Endothelial cell (in vitro differentiated cells): ENCODE measurements at regions not wholly inside any gene's neighbourhood (a gene's known extent, or its start where the extent isn't known, plus 50 kb on each side); places are given as distances from the start of the nearest gene placed in this dataset.
"Not testable (repeated sequence)": the region's sequence is repeated elsewhere in the genome, so short reads cannot be mapped to it uniquely, and the experiment has no call there.

ENCODE experiments used
- DNase-seq: peaks from one replicate; pipeline ENCODE4 v3.0.0; 2021; ENCODE audit warnings: low spot score
- H3K27ac Mint-ChIP-seq: one replicate; pipeline ENCODE4 v1.8.0; 2021; ENCODE audit warnings: mixed read lengths, inconsistent platforms; ENCODE audit not compliant: unreplicated experiment
- H3K27me3 Mint-ChIP-seq: one replicate; pipeline ENCODE4 v1.8.0; 2021; ENCODE audit warnings: mild to moderate bottlenecking, moderate library complexity, mixed read lengths, inconsistent platforms; ENCODE audit not compliant: unreplicated experiment
- H3K36me3 Mint-ChIP-seq: one replicate; pipeline ENCODE4 v1.8.0; 2021; ENCODE audit warnings: mild to moderate bottlenecking, low read depth, mixed read lengths, inconsistent platforms; ENCODE audit not compliant: unreplicated experiment
- H3K4me1 Mint-ChIP-seq: one replicate; pipeline ENCODE4 v1.8.0; 2021; ENCODE audit warnings: mild to moderate bottlenecking, mixed read lengths, inconsistent platforms; ENCODE audit not compliant: unreplicated experiment
- H3K4me3 Mint-ChIP-seq: one replicate; pipeline ENCODE4 v1.8.0; 2021; ENCODE audit warnings: mild to moderate bottlenecking, mixed read lengths, inconsistent platforms; ENCODE audit not compliant: unreplicated experiment
- H3K9me3 Mint-ChIP-seq: one replicate; pipeline ENCODE4 v1.8.0; 2021; ENCODE audit warnings: mixed read lengths, inconsistent platforms; ENCODE audit not compliant: unreplicated experiment
- CTCF ChIP-seq: fragments of 200-600 bp; sonication (generic); IDR thresholded peaks from one replicate; pipeline ENCODE4 v1.5.0; 2021; ENCODE audit warnings: antibody characterized with exemption; ENCODE audit not compliant: unreplicated experiment

GRCh38 chr13:82477436-82477835, 1404.8 kb downstream of the SLITRK1 start:
- DNase-seq: no peak
- no peaks in the 10 kb centered on the region for H3K4me1 Mint-ChIP-seq
- no peak overlapping the region for H3K27ac Mint-ChIP-seq
- no peaks in the 10 kb centered on the region for H3K36me3 Mint-ChIP-seq
- no peaks in the 10 kb centered on the region for H3K9me3 Mint-ChIP-seq
- H3K4me3 Mint-ChIP-seq: no peak overlapping the region
- H3K27me3 Mint-ChIP-seq: peaks cover 2% of the 10 kb centered on the region
- no peak for TF ChIP-seq CTCF

- H3K4me3 Mint-ChIP-seq: no peak overlapping the region
- H3K9me3 Mint-ChIP-seq: no peaks in the 10 kb centered on the region
- no peak overlapping the region for H3K27ac Mint-ChIP-seq
- peaks cover 11% of the 10 kb centered on the region for H3K4me1 Mint-ChIP-seq
- H3K27me3 Mint-ChIP-seq: no peaks in the 10 kb centered on the region
- no peak for DNase-seq
- no peak for TF ChIP-seq CTCF
- no peaks in the 10 kb centered on the region for H3K36me3 Mint-ChIP-seq
These were observed 1414.6 kb downstream of the SLITRK1 start for GRCh38 chr13:82467626-82468025.

GRCh38 chr13:82459575-82459974, 1422.7 kb downstream of the SLITRK1 start:
- not testable (repeated sequence) for H3K27ac Mint-ChIP-seq, H3K36me3 Mint-ChIP-seq, H3K27me3 Mint-ChIP-seq, DNase-seq, H3K4me3 Mint-ChIP-seq, H3K4me1 Mint-ChIP-seq, H3K9me3 Mint-ChIP-seq

- no peaks in the 10 kb centered on the region for H3K27me3 Mint-ChIP-seq
- H3K4me3 Mint-ChIP-seq: no peak overlapping the region
- H3K4me1 Mint-ChIP-seq: no peaks in the 10 kb centered on the region
- no peak for DNase-seq
- H3K9me3 Mint-ChIP-seq: no peaks in the 10 kb centered on the region
- TF ChIP-seq CTCF: no peak
- no peak overlapping the region for H3K27ac Mint-ChIP-seq
- no peaks in the 10 kb centered on the region for H3K36me3 Mint-ChIP-seq
These were observed 1424.1 kb downstream of the SLITRK1 start for GRCh38 chr13:82458169-82458568.

- not testable (repeated sequence) for H3K4me1 Mint-ChIP-seq, H3K27ac Mint-ChIP-seq, H3K27me3 Mint-ChIP-seq, H3K36me3 Mint-ChIP-seq, H3K9me3 Mint-ChIP-seq, DNase-seq, H3K4me3 Mint-ChIP-seq
These were observed 1424.7 kb downstream of the SLITRK1 start for GRCh38 chr13:82457548-82457947.

GRCh38 chr13:82447416-82448077, 1434.7 kb downstream of the SLITRK1 start:
- Mint-ChIP-seq H3K36me3 (no peaks in the 10 kb centered on the region), H3K4me3 (no peak overlapping the region), H3K27ac (no peak overlapping the region), H3K27me3 (no peaks in the 10 kb centered on the region), H3K9me3 (no peaks in the 10 kb centered on the region), H3K4me1 (no peaks in the 10 kb centered on the region)
- TF ChIP-seq CTCF: no peak
- DNase-seq: no peak
